Dedifferentiated amniotic fluid mesenchymal stem cell (primary cell): ENCODE measurements at regions not wholly inside any gene's neighbourhood (a gene's known extent, or its start where the extent isn't known, plus 50 kb on each side); places are given as distances from the start of the nearest gene placed in this dataset.

Experiments
- DNase-seq: peaks from one replicate; pipeline ENCODE4 v3.0.0-alpha.2; 2016; ENCODE audit errors: extremely low spot score

DNA sequence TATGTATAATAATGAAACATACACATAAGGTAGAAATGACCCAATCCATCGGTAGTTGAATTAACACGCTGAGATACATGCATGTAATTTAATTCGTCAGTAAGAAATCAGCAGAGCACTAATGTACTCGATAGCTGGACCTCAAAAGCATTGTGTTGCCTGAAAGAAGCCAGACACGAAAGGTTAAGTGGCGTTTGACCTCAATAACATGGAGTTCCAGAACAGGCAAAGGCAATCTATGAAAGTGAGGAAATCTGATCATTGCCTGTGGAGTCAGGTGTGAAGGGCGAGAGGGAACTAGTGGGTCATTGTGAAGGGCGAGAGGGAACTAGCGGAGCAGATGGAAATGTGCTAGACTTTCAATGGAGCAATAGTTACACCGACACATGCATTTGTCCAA lies 970.4 kb upstream of the TMEM132C start:
- DNase-seq = no peak

DNA sequence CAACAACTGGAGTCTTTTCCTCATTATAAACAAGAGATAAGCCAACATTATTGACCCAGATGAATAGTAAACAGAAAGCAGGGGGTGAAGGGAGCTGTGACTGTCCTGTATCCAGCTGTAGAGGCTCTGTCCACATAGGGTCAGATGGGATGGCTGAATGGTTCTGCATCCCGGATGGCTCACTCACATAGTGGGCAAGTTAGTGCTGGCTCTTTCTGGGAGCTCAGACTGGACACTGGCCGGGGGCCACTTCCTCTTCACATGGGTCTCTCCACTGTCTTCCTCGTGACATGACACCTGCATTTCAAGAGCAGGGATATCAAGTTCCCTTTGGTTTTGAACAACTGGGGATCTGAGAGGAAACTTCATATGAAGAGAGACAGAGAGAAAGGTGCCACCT lies 969.6 kb upstream of the TMEM132C start:
- no peak for DNase-seq

DNA sequence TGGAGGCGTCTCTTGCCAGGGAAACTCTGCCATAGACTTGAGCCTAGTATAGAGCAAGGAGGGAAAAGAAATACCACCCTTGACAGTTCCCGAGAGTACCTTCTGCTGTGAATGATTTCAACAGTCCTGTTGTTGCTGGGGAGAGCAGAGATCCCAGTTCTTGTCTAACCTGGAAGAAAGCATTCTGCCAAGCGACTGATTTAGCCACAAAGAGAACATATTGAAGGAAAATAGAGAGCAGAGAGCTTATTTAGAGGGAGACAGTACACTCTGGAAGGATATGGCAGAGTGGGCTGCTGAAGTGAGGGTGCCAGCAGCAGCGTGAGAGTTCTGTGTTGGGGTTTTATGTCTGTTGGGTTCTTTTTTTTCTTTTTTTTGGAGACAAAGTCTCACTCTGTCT lies 966.9 kb upstream of the TMEM132C start:
- no peak for DNase-seq

DNA sequence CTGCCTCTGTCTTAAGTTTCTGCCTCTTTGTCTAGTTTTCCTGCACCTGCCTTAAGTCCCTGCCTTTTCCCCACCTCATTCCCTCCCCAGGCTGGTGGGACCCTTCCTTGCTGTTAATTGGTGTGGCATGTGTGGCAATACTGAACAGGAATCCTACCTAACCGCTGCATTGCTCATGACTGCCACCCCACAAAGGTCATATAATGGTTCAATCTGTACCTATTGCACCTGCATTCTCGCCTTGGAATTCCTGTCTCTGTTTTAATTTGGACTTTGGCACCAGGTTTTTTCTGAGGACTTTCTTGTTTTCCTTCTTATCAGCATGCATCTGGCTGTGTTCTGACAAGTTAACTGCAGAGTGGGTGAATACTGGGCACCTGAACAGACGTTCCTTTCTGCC lies 966.2 kb upstream of the TMEM132C start:
- no peak for DNase-seq

DNA sequence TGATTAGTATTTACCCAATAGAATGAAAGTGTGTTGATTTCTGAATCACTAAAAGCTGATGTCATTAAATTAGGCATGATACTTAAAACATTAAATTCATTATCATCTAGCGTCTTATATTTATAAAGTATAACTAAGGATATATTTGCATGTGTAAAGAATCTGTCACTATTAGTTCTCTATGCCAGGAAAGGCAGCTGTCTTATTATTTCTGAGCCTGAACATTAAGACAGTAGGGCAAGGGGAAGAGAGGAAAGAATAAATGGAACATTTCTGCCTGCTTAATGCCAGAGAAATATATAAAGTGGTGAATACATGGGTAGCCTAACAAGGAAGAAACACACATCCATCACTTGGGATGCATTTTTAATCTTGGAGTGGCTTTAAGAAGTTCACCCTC lies 965.1 kb upstream of the TMEM132C start:
- no peak for DNase-seq

DNA sequence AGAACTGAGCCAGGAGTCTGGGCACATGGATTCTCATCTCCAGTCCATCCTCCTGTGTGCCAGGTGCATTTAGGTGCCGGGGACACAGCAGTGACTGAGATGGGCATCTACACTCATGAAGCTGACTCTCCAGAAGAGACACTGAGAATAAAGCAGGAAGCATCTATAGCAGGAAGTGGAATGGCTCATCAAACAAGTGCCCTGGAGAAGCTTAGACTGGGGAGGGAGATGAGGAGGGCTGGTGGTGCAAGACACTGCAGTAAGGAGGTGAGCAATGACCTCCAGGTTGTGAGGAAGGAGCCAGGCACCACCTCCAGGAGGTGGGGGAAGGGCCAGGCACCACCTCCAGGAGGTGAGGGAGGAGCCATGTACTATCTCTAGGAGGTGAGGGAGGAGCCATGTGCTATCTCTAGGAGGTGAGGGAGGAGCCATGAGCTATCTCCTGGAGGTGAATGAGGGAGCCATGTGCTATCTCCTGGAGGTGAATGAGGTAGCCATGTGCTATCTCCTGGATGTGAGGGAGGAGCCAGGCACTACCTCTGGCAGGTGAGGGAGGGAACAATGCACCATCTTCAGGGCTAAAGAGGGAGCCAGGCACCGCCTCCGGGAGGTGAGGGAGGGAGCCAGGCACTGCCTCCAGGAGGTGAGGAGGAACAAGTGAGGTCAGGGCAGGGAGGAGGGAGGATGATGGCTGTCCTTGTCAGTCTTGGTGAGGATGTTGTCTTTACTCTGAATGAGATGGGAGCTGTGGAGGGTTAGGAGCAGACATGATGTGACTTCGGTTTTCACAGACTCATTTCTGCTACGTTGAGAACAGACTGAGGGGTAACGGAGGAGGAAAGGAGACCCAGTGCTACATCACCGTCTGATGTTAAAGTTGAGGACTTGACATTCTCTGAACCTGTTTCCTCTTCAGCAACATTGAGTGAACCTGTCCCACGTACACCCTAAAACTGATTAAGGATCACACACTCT lies 961.9 kb upstream of the TMEM132C start:
- no peak for DNase-seq

DNA sequence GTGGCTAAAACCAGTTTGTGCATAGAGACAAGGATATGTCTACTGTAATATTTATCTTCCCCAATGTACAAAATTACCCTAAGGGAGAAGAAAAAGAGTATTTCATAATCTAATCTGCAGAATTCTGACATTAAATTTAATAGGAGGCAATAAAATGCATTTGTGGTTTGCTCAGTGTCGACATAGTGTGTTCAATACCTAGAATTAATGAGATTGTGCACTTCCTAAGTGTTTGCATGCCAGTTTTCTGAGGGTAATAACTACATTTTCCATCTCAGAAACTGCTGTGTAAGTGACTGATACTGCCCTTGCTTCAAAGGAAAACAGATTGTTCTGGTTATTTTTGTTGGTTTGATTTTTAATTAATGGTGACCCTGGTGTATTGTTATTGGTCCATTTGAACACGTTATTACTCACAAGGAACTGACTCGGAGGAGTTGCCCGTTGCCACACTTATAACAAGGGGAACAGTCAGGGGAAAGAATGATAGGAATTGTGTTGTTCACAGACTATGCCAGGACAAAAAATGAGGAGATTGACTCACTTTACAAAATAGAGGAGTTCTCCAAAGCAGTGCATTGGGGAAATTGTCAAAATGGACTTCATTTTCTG lies 960.3 kb upstream of the TMEM132C start:
- DNase-seq = peak; percentile 56

DNA sequence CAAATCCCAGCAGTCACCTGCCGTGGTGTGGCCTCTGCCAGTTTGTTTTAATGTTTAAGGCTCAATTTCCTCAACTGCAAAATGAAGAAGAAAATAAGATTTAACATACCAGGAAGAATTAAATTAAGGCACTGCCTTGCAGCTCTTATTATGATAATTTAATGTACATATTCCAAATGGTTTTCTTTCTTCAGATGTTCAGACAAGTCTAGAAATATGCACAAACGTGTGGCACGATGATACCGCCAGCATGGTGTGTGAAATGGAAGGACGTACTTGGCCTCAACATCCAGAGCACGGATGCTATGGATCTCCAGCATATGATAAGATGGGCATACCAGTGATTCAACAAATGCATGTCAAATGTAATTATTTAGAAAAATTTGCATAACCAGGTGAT lies 959.4 kb upstream of the TMEM132C start:
- no peak for DNase-seq

DNA sequence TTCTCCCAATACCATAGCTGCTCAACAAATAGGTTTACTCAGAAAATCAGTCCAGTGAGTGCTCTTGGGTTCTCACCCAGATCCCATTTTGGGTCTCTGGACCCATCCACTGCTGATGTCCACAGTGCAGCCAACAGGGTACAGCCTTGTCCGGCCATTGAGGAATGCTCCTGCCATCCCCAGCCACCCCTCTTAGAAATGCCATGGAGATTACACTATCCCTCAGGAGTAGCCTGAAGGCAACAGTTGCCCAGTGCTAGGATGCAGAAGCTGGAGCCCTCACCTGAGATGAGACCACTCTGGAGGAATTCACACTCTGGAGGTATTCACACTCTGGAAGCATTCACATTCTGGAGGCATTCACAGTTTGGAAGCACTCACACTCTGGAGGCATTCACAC lies 958.8 kb upstream of the TMEM132C start:
- no peak for DNase-seq

DNA sequence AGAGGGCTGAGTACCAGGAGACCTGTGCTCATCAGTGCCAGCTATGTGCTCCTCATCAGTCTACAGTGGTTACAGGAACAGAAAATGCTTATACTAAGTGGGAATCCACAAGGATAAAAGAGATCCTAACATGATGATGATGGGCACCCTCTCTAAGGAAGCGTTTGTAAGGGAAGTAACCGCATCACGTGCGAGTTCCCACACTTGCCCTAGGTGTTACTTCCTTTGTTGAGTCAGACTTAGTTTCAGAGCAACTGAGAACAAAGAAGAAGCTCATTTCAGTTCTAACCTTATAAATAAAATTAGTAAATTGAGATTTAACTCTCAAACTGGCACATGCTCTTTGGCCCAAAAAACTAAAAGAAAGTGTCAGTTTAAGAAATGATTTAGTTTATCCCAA lies 956.4 kb upstream of the TMEM132C start:
- DNase-seq = no peak

DNA sequence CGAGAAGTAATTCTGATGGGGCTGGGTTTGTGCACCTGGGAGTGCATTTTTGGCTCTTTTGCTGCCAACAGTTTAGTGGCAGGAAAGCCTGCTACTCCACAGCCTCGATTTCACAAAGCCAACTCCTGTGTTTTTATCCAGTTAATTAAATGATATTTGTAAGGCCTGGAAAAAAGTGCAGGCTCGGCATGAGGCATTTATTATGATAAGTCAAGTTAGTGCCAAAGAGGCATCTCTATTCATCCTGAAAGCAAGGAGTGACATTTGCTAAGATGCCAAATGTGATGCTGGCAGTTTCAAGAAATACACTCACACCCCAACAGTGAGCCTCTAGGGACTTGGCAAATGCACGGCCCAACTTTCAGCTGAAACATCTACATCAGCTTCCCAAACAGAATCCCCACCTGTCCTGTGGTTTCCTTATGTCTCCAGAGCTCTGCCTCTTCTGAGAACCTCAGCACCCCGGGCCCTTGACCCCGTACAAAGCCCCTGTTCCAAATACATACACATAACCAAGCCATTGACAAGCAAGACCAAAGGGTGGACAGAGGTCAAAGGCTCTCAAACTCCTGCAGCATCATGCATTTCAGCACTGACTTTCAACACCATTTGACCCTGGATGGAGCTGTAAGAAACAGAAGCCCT lies 955.1 kb upstream of the TMEM132C start:
- DNase-seq = no peak

DNA sequence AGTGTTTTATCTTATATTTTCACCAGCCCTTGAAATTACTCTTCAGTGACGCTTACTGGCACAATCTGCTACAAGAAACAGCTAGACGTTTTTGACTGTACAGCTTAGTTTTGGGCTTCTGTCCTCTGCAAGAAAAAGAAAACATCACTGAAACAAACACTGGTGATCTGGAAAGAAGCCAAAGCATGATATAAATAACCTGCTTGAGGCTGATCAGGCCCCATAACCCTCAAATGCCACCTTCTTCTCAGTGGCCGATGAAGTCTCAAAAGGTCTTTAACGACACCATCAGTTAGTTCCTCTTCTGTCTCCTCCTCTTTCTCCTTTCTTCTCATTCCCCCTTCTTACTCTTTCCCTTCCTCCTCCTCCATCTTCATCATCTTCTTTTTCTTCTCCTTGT lies 942.3 kb upstream of the TMEM132C start:
- DNase-seq = no peak

DNA sequence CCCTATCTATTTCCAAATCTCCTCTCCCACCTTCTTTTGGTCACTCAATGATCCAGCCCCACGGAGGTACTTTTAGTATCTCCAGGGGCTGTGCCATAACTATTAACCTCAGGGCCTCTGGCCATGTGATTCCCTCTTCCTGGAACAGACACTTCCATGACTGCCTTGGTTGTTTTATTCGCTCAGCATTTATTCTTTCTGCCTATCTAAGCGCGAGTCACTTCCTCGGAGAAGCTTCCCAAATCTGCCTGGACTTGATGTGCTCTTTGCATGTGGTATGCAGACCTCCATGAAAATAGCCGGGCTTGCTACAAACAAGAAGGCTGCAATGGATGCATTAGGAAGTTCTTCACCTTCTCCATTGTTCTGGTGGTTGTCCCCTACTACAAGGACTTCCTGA lies 939.0 kb upstream of the TMEM132C start:
- no peak for DNase-seq

DNA sequence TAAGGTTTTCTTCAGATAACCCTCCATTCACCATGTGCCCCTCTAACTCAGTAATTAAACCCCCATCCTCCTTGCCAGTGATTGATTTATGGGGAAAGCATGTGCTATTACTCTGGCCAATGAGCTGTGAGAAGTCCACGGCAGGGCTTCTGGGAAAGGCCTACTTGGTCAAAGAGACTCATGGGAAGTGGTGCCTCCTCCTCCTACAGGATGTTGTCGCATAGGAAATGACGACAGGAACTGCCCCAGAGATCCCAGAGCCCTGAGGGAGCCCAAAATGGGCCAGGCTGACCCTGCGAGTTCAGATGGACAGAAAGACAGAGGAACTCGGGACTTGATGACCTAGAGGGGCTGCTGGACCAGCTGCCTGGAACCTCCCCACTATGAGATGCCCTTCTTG lies 938.1 kb upstream of the TMEM132C start:
- no peak for DNase-seq

DNA sequence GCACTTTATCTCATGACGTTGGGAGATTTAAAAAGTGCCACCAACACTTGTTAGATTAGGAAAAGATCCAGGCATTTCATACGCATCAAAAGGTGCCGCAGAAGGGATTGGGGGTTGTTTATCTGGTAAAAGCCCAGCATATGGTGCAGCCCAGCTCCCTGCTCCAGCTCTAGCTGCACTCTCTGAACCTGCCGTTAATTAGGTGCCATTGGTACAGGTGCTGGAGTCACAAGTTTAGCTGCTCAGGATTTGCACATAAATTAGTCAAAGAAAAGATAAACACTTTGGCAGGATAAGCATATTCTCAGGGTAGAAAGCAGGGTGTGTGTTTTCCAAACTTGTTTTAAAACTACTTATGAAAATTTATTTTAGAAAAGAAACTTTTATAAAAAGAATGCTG lies 932.6 kb upstream of the TMEM132C start:
- DNase-seq = no peak

DNA sequence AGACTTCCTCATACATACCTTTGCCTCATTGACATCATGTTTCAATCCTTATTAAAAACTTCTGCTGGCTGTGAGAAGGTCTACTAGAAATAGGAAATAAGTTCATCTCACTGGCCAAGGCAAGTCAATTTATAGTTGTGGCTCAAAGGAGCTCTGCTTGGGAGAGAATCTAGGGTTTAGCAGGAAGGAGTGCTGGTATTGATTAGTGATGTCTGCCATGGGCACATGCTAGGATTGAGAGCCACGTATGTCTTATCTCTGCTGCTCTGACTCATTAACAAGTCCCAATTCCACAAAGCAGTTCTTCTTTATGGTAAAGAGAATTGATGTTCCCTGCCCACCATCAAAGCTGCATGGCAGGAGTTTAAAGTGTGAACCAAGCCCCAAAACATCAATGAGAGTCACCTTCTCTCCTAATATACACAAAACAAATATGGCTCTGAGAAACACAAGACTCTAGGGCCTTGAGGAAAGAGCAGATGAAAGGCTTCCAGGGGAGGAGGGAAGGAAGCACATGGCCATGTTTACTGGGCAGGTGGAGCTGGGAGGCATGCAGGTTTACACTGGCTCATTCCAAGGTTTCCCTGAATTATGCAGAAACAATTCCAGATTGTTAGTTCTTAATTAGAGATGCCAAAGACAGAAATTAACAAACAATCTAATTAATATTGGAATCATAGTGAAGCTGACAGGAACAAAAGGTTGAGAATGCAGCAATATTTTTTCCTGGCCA lies 931.9 kb upstream of the TMEM132C start:
- DNase-seq = no peak

DNA sequence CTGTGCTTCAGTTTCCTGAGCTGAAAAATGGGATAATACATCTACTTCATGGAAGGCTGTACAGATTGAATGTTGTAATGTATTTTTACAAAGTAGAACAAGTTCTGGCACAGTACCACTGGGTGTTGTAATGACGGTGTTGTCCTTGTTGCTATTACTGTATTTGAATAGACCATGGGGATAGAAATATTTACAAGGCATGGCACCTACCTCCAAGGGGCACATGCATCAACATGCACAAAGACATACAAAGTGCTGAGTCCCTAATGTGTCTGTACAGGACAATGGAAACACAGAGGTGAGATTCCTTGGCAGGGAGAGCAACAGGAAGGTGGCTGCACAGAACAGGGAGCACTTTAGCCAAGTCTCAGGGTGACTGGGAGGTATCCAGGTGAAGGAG lies 930.6 kb upstream of the TMEM132C start:
- DNase-seq = no peak

DNA sequence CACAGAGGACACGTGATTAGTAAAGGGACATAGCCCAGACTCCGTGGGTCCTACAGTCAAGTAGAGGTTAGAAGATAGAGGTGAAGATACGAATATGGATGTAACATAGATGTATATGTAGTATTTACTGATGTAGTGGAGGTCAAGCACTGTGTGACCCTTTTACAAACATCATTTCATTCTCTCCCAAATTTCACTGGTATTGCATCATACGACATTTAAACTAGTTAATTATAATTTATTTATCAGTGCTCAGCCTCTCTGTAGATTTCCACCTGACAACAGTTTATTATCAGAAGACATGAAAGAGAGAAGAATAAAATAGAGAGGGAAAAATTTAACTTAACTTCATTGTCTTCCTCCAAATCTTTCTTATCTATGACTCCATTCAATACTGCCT lies 927.9 kb upstream of the TMEM132C start:
- no peak for DNase-seq

DNA sequence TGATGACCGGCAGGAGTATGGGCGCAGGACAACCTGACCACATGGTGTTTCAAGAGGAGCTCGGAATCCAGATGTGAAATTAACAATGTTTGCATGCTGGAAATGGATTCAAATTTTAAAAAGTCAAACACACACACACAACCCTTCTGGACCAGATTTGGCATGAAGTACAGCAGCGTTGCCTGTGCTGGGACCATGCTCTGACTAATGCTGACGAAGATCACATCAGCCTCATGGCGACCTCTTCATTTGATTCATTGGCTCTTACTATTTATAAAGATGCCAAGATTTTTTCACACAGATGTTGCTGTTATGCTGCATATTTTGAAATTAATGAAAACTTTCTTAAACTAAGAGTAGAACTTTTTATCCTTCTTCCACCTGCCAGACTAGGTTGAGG lies 926.6 kb upstream of the TMEM132C start:
- no peak for DNase-seq

DNA sequence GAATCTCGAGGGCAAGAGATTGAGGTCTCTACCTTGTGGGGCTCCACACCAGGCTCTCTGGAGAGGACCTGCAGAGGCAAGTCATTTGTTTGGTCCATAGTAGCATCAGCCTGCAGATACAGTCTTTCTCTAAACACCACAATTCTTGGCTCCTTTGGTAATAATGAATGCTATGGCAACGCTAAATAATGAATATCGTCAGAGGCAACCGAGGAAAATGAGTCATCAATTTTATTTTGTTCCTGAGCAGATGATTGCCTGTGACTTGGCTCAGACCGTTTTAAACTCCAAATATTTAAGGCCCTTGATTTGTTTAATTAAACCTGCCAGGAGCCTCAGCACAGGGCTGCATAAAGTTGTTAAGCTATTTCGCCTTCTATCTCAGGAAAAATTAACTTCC lies 924.1 kb upstream of the TMEM132C start:
- no peak for DNase-seq

DNA sequence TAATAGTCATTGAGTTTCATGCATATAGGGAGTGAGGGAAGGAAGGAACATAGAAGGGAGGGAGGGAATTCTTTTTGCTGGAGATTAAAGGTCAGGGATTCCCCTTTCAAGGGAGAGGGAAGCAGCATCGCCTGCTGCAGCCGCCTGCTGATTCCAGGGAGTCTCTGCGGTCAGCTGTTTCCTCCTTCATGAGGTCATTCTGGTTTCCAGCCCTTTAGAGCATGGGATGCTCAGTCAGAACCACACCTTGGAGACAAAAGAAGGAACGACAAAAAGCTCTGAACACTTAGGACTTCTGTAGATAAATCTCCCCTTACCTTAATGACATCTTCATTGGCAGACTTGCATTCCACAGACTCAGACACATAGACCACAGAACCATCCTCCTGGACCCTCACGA lies 923.0 kb upstream of the TMEM132C start:
- DNase-seq = no peak

DNA sequence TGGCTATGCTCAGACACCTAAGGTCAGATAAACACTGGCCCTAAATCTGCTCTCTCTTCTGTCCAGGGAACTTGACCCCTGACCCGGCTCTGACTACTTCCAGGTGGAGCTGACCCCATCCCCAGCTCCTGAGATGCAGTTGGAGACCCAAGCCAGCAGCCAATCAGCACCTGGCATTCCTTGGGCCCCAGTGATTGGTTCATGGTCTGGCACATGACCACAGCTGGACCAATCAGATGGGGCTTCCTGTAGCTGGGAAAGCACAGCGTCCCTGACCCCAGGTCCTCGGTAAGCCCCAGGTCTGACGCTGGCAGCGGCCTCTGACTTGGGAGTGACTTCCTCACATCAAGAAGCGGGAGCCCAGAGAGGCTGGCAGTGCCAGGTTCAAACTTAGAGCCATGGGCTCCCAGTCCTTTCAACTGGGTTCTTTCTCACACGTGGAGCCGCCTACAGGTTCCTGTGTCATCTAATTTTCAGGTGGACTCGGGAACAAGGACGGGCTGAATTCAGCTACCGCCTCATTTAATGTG lies 915.4 kb upstream of the TMEM132C start:
- DNase-seq = no peak
